ENCODE measurements at regions not wholly inside any gene's neighbourhood (a gene's known extent, or its start where the extent isn't known, plus 50 kb on each side); places are given as distances from the start of the nearest gene placed in this dataset.

- TF ChIP-seq, protein P1, sequence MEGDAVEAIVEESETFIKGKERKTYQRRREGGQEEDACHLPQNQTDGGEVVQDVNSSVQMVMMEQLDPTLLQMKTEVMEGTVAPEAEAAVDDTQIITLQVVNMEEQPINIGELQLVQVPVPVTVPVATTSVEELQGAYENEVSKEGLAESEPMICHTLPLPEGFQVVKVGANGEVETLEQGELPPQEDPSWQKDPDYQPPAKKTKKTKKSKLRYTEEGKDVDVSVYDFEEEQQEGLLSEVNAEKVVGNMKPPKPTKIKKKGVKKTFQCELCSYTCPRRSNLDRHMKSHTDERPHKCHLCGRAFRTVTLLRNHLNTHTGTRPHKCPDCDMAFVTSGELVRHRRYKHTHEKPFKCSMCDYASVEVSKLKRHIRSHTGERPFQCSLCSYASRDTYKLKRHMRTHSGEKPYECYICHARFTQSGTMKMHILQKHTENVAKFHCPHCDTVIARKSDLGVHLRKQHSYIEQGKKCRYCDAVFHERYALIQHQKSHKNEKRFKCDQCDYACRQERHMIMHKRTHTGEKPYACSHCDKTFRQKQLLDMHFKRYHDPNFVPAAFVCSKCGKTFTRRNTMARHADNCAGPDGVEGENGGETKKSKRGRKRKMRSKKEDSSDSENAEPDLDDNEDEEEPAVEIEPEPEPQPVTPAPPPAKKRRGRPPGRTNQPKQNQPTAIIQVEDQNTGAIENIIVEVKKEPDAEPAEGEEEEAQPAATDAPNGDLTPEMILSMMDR (IDR thresholded peaks at IDR 0.05): no peak
- no peak overlapping the region for H3K4me3 ChIP-seq
- intact Hi-C loops (cut with DNase I, micrococcal nuclease): no loop called here
- ATAC-seq (no peak), DNase-seq (no peak)
- no peaks in the 10 kb centered on the region for H3K36me3 ChIP-seq (ENCODE audit: low read depth)
- peaks cover 17% of the 10 kb centered on the region for H3K9me3 ChIP-seq
- no peaks in the 10 kb centered on the region for H3K4me1 ChIP-seq (ENCODE audit: low read depth)
These were observed 185.9 kb upstream of the GATB start for GRCh38 chr4:151946718-151947117.

DNA sequence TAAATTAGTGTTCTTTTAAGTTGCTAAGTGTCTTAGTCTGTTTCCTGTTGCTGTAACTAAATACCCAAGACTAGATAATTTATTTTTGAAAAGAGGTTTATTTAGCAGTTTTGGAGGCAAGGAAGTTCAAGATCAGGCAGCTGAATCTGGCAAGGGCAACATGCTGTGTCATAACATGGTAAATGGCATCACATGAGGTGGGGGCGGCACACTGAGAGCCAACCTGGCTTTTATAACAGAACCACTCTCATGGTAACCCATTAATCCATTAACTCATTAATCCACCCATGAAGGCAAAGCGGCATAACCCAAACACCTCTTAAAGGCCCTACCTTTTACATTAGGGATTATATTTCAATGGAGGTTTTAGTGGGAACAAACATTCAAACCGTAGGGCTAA, 182.2 kb upstream of the GATB start:
- peaks cover 17% of the 10 kb centered on the region for H3K9me3 ChIP-seq
- intact Hi-C loops (cut with DNase I, micrococcal nuclease): no loop called here

DNA sequence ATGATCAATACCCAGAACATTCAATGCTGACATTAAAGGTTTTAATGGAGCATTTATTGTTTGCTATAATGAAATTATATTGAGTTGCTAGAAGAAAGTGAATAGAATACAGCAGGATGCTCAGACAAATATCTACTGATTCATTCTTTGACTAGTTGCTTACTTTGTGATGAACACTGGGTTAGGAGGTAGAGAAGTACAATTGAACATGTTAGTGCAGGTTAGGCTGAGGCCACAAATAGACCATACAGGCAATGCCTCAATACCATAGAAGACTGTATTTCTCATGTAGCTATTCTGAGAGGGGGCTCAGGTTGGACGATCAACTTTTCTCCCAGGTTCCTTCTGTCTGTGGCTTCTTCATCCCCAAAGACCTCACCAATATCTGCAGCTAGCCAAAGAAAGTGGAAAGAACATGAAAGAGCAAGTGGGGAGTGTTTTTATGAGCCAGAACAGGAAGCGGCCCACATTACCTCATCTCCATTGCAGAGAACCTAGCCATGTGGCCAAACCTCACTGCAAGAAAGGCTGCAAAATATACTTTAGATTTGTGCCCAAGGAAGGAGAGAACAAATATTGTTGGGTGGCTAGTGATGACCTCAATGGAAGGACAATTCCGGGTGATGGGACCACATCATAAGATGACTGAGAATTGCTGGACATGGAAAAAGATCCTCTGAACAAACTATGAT, 180.3 kb upstream of the GATB start:
- peaks cover 3% of the 10 kb centered on the region for H3K9me3 ChIP-seq
- TF ChIP-seq, protein P1 (IDR thresholded peaks at IDR 0.05): no peak
- ATAC-seq (no peak), DNase-seq (no peak)
- no peaks in the 10 kb centered on the region for H3K4me1 ChIP-seq (ENCODE audit: low read depth)
- H3K4me3 ChIP-seq: no peak overlapping the region
- H3K36me3 ChIP-seq (ENCODE audit: low read depth): no peaks in the 10 kb centered on the region
- intact Hi-C loops (cut with DNase I, micrococcal nuclease): no loop called here

More for the DNA sequence above, 182.2 kb upstream of the GATB start:
- Histone ChIP-seq H3K4me1 (ENCODE audit: low read depth) (no peaks in the 10 kb centered on the region), H3K4me3 (no peak overlapping the region), H3K36me3 (ENCODE audit: low read depth) (no peaks in the 10 kb centered on the region)
- TF ChIP-seq, protein P1 (IDR thresholded peaks at IDR 0.05): no peak
- ATAC-seq (no peak), DNase-seq (no peak)

DNA sequence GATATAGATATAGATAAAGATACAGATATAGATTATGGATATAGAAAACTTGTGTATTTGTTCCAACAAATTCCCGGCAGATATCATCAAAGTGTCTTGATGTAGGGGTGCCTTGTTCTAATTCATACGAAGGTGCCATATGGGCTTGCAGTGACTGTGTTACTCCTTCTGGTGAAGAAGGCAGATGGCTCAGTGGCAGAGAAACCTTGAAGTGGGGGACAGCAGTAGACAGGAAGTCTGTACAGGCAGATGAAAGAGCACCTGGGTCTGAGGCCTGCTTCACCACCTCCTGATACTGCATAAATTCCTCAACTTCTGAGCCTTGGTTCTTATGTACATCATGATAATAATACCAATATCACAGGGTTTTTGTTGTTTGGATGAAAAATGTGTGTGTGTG, 179.5 kb upstream of the GATB start:
- intact Hi-C loops (cut with DNase I, micrococcal nuclease): no loop called here
- Histone ChIP-seq H3K9me3 (no peaks in the 10 kb centered on the region), H3K4me3 (no peak overlapping the region), H3K36me3 (ENCODE audit: low read depth) (no peaks in the 10 kb centered on the region), H3K4me1 (ENCODE audit: low read depth) (no peaks in the 10 kb centered on the region)
- no peak for DNase-seq
- ATAC-seq: no peak
- TF ChIP-seq, protein P1 (IDR thresholded peaks at IDR 0.05): no peak

DNA sequence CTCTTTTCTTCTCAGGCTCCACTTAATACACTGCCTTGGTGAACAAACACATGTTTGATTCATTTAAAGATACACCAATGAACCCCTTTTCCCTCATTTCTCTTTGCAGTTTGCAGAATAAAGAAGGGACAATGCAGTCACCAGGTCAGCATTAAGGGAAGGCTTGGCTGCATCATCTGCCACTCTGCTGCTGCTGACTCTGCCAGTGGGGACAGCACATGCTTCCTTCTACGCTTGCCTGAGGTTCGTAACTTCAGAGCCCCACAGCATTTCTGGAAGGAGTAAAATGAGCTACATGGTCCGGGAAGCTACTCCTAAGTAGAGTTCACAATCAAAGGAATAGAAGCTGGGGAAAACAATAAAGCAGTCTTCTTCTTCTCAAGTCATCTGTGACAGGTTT, 178.9 kb upstream of the GATB start:
- Histone ChIP-seq H3K36me3 (ENCODE audit: low read depth) (no peaks in the 10 kb centered on the region), H3K9me3 (no peaks in the 10 kb centered on the region), H3K4me1 (ENCODE audit: low read depth) (no peaks in the 10 kb centered on the region), H3K4me3 (no peak overlapping the region)
- ATAC-seq (no peak), DNase-seq (no peak)
- TF ChIP-seq, protein P1 (IDR thresholded peaks at IDR 0.05): no peak
- intact Hi-C loops (cut with DNase I, micrococcal nuclease): no loop called here

GRCh38 chr4:151935411-151935810, 174.6 kb upstream of the GATB start:
- Histone ChIP-seq H3K9me3 (no peaks in the 10 kb centered on the region), H3K4me3 (no peak overlapping the region), H3K4me1 (ENCODE audit: low read depth) (no peaks in the 10 kb centered on the region), H3K36me3 (ENCODE audit: low read depth) (no peaks in the 10 kb centered on the region)
- intact Hi-C loops (cut with DNase I, micrococcal nuclease): no loop called here
- DNase-seq: no peak
- ATAC-seq: no peak
- TF ChIP-seq, protein P1 (IDR thresholded peaks at IDR 0.05): no peak
